Astrocyte (in vitro differentiated cells and primary cell): ENCODE measurements at regions not wholly inside any gene's neighbourhood (a gene's known extent, or its start where the extent isn't known, plus 50 kb on each side); places are given as distances from the start of the nearest gene placed in this dataset.
A peak's percentile ranks its signal among the peaks of the same experiment; 100 is the strongest.

ENCODE experiments used
- DNase-seq: peaks from one replicate; pipeline ENCODE4 v3.0.0-alpha.2; 2010; ENCODE audit warnings: low read depth
- FAIRE-seq: peaks from 2 replicates; lab custom pipeline; 2011; peaks lifted over from hg19 to GRCh38; lab: Jason Lieb, UNC
- H2AFZ ChIP-seq: 2 replicates; pipeline ENCODE4 v1.6.0; 2012; ENCODE audit warnings: low read depth, low read length, inconsistent platforms
- H3K27ac ChIP-seq: 2 replicates; pipeline ENCODE4 v1.5.1; 2011; ENCODE audit warnings: low read depth, low read length, inconsistent platforms
- H3K27me3 ChIP-seq: 2 replicates; pipeline ENCODE4 v1.6.0; 2011; ENCODE audit warnings: low read length, inconsistent platforms; ENCODE audit not compliant: insufficient read depth
- H3K36me3 ChIP-seq: 2 replicates; pipeline ENCODE4 v1.5.1; 2011; ENCODE audit warnings: low read length, inconsistent platforms; ENCODE audit not compliant: insufficient read depth
- H3K4me1 ChIP-seq: 2 replicates; pipeline ENCODE4 v1.5.1; 2011; ENCODE audit warnings: low read length, inconsistent platforms; ENCODE audit not compliant: insufficient read depth
- H3K4me2 ChIP-seq: 2 replicates; pipeline ENCODE4 v1.6.0; 2012; ENCODE audit warnings: low read length, inconsistent platforms
- H3K4me3 ChIP-seq: 2 replicates; pipeline ENCODE4 v1.5.1; 2011; ENCODE audit warnings: low read depth, mild to moderate bottlenecking, low read length, inconsistent platforms; ENCODE audit not compliant: insufficient read depth
- H3K79me2 ChIP-seq: 2 replicates; pipeline ENCODE4 v1.6.0; 2012; ENCODE audit warnings: mild to moderate bottlenecking, low read length, inconsistent platforms; ENCODE audit not compliant: insufficient read depth
- H3K9ac ChIP-seq: 2 replicates; pipeline ENCODE4 v1.6.0; 2012; ENCODE audit warnings: mild to moderate bottlenecking, low read length, inconsistent platforms
- H3K9me3 ChIP-seq: 2 replicates; pipeline ENCODE4 v1.5.1; 2012; ENCODE audit warnings: low read depth, mild to moderate bottlenecking, low read length, inconsistent platforms; ENCODE audit not compliant: insufficient read depth
- H4K20me1 ChIP-seq: 2 replicates; pipeline ENCODE4 v1.6.0; 2012; ENCODE audit warnings: low read length, inconsistent platforms; ENCODE audit not compliant: insufficient read depth
- H3K27ac Mint-ChIP-seq: one replicate; pipeline ENCODE4 v1.8.0; 2021; ENCODE audit warnings: mild to moderate bottlenecking, mixed read lengths; ENCODE audit not compliant: unreplicated experiment
- H3K27me3 Mint-ChIP-seq: one replicate; pipeline ENCODE4 v1.8.0; 2021; ENCODE audit warnings: low read depth, mixed read lengths; ENCODE audit not compliant: unreplicated experiment
- H3K36me3 Mint-ChIP-seq: one replicate; pipeline ENCODE4 v1.8.0; 2021; ENCODE audit warnings: low read depth, mixed read lengths; ENCODE audit not compliant: unreplicated experiment
- H3K4me1 Mint-ChIP-seq: one replicate; pipeline ENCODE4 v1.8.0; 2021; ENCODE audit warnings: low read depth, mixed read lengths; ENCODE audit not compliant: unreplicated experiment
- H3K4me3 Mint-ChIP-seq: one replicate; pipeline ENCODE4 v1.8.0; 2021; ENCODE audit warnings: mild to moderate bottlenecking, moderate library complexity, mixed read lengths; ENCODE audit not compliant: unreplicated experiment
- H3K9me3 Mint-ChIP-seq: one replicate; pipeline ENCODE4 v1.8.0; 2021; ENCODE audit warnings: mild to moderate bottlenecking, mixed read lengths; ENCODE audit not compliant: unreplicated experiment
- EZH2 ChIP-seq: IDR thresholded peaks from 2 replicates; pipeline ENCODE4 v1.6.1; 2012; ENCODE audit warnings: mild to moderate bottlenecking, low read length, inconsistent platforms; ENCODE audit not compliant: insufficient read depth
- TF ChIP-seq, protein P1 (sequence below): IDR thresholded peaks from 2 replicates; pipeline ENCODE4 v1.5.1; 2011; ENCODE audit warnings: low read depth, mild to moderate bottlenecking, inconsistent platforms, low read length, moderate library complexity; ENCODE audit not compliant: insufficient read depth

DNA sequence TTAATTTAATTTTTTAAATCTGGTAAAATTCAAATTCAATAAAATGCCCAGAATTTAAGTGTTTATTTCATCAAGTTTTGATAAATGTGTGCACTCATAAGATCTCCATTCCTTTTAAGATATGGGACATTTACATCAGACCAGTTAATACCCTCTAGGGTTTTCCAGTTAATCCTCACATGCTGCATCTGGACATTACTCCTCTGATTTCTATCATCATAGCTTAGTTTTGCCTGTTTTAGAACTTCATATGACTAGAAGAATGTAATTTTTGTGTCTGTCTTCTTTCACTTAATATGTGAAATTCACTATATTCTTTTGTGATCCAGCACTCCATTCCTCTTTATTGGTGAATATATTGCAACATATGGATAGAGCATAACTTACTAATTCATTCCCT, 727.7 kb upstream of the FAM241A start:
- Histone ChIP-seq H3K36me3 (no peaks in the 10 kb centered on the region), H3K4me1 (no peaks in the 10 kb centered on the region), H3K27me3 (no peaks in the 10 kb centered on the region), H3K79me2 (no peaks in the 10 kb centered on the region), H3K4me2 (no peak overlapping the region), H2AFZ (no peak overlapping the region), H3K27ac (no peak overlapping the region), H3K9me3 (no peaks in the 10 kb centered on the region), H3K9ac (no peak overlapping the region), H3K4me3 (no peak overlapping the region), H4K20me1 (no peaks in the 10 kb centered on the region)
- no peak overlapping the region for H3K4me3 Mint-ChIP-seq
- H3K9me3 Mint-ChIP-seq = peaks cover 3% of the 10 kb centered on the region
- H3K36me3 Mint-ChIP-seq = no peaks in the 10 kb centered on the region
- TF ChIP-seq, protein P1, sequence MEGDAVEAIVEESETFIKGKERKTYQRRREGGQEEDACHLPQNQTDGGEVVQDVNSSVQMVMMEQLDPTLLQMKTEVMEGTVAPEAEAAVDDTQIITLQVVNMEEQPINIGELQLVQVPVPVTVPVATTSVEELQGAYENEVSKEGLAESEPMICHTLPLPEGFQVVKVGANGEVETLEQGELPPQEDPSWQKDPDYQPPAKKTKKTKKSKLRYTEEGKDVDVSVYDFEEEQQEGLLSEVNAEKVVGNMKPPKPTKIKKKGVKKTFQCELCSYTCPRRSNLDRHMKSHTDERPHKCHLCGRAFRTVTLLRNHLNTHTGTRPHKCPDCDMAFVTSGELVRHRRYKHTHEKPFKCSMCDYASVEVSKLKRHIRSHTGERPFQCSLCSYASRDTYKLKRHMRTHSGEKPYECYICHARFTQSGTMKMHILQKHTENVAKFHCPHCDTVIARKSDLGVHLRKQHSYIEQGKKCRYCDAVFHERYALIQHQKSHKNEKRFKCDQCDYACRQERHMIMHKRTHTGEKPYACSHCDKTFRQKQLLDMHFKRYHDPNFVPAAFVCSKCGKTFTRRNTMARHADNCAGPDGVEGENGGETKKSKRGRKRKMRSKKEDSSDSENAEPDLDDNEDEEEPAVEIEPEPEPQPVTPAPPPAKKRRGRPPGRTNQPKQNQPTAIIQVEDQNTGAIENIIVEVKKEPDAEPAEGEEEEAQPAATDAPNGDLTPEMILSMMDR = no peak
- no peak for TF ChIP-seq EZH2
- H3K27me3 Mint-ChIP-seq = no peaks in the 10 kb centered on the region
- H3K27ac Mint-ChIP-seq = no peak overlapping the region
- no peak for DNase-seq
- peak; percentile 5 for FAIRE-seq
- no peaks in the 10 kb centered on the region for H3K4me1 Mint-ChIP-seq

DNA sequence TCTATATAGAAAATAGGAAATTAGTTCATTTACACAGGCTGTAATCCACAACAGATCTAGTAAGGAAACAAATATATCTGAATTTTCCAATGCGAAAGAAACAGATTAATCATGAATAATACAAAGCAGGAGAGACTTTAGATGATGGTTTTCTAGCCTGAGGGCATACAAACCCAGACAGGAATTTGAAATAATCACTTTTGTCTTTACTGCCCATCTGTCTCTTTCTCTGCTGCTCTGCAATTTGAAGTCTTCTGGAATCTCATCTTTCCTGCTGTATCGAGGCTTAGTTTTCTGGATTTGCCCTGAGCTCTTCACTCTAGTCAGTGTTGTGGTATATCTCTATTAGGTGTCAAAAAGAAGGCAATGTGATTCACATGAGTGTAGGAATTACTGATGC, 711.8 kb upstream of the FAM241A start:
- no peaks in the 10 kb centered on the region for H3K9me3 Mint-ChIP-seq
- no peaks in the 10 kb centered on the region for H3K27me3 Mint-ChIP-seq
- H3K36me3 Mint-ChIP-seq = no peaks in the 10 kb centered on the region
- no peak overlapping the region for H3K4me3 Mint-ChIP-seq
- Histone ChIP-seq H3K4me2 (no peak overlapping the region), H3K79me2 (no peaks in the 10 kb centered on the region), H3K27ac (no peak overlapping the region), H3K4me1 (no peaks in the 10 kb centered on the region), H3K4me3 (no peak overlapping the region), H2AFZ (no peak overlapping the region), H3K9me3 (no peaks in the 10 kb centered on the region), H4K20me1 (no peaks in the 10 kb centered on the region), H3K27me3 (no peaks in the 10 kb centered on the region), H3K9ac (no peak overlapping the region), H3K36me3 (no peaks in the 10 kb centered on the region)
- H3K4me1 Mint-ChIP-seq = no peaks in the 10 kb centered on the region
- no peak overlapping the region for H3K27ac Mint-ChIP-seq
- FAIRE-seq (no peak), DNase-seq (no peak)
- no peak for TF ChIP-seq EZH2
- TF ChIP-seq, protein P1 = no peak

DNA sequence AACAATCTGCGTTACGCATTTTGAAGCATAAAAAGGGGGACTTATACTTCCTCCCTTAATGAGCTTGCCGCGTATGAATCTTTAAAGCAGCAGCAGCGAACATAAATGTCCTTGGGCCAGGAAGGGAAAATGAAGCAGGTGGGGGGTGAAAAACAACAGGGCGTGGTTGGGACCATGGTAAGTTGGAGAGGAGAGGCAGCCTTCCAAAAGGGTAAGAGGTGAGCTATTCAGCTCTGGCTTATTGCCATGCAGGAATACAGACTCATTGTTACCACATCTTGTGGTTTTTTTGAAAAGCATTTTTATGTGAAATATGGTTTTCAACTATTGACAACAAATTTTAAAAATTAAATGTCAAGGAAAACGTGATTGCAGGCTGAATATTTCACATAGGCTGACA, 710.7 kb upstream of the FAM241A start:
- Histone ChIP-seq H4K20me1 (no peaks in the 10 kb centered on the region), H3K27ac (no peak overlapping the region), H3K4me2 (no peak overlapping the region), H3K27me3 (no peaks in the 10 kb centered on the region), H3K79me2 (no peaks in the 10 kb centered on the region), H3K4me1 (no peaks in the 10 kb centered on the region), H2AFZ (no peak overlapping the region), H3K36me3 (no peaks in the 10 kb centered on the region), H3K9me3 (no peaks in the 10 kb centered on the region), H3K4me3 (no peak overlapping the region), H3K9ac (no peak overlapping the region)
- H3K4me3 Mint-ChIP-seq = no peak overlapping the region
- H3K9me3 Mint-ChIP-seq = no peaks in the 10 kb centered on the region
- no peak for FAIRE-seq
- peak; percentile 27 for DNase-seq
- peaks cover 3% of the 10 kb centered on the region for H3K27me3 Mint-ChIP-seq
- no peak for TF ChIP-seq EZH2
- TF ChIP-seq, protein P1 = no peak
- no peaks in the 10 kb centered on the region for H3K36me3 Mint-ChIP-seq
- no peak overlapping the region for H3K27ac Mint-ChIP-seq
- no peaks in the 10 kb centered on the region for H3K4me1 Mint-ChIP-seq
